HCT116 (cell line): ENCODE measurements at regions not wholly inside any gene's neighbourhood (a gene's known extent, or its start where the extent isn't known, plus 50 kb on each side); places are given as distances from the start of the nearest gene placed in this dataset.

Experiments
- ATAC-seq: fragments of 200-7000 bp; cut with Tn5 transposase; 2 replicates; pipeline ENCODE4 v1.9.1; 2020; ENCODE audit warnings: mild to moderate bottlenecking, moderate library complexity
- BruUV-seq: library from RNA; stranded (reverse); fragments of 400-500 nt; replicated peaks from 2 replicates; lab custom pipeline; 2021; lab: Mats Ljungman, UMichigan
- CTCF ChIA-PET: fragments of 300-600 bp; sonication (Branson Sonifier 250); formaldehyde crosslinking; loops from one replicate; lab custom pipeline; 2021; ENCODE audit warnings: antibody characterized with exemption; lab: Charles Lee
- POLR2A ChIA-PET: fragments of 300-600, 350-600 bp; sonication (Branson Sonifier 250); formaldehyde crosslinking; loops from one replicate; lab custom pipeline; 2021; ENCODE audit warnings: antibody characterized with exemption; lab: Charles Lee
- RAD21 ChIA-PET, 2 experiments: fragments of 300-600 bp; sonication (Branson Sonifier 250); formaldehyde crosslinking; loops; one replicate each; lab custom pipeline; 2023; ENCODE audit warnings: low total read pairs in 2 of 2; ENCODE audit not compliant: uncharacterized antibody in 2 of 2, unreplicated experiment in 2 of 2, low non-redundant PET in 1 of 2; lab: Charles Lee
- DNase-seq: peaks from one replicate; pipeline ENCODE4 v3.0.0-alpha.2; 2010; ENCODE audit warnings: low read depth, low spot score
- H2AFZ ChIP-seq: fragments of 200-600 bp; shearing (Covaris generic), sonication (generic); 2 replicates; pipeline ENCODE4 v1.6.1; 2017; ENCODE audit warnings: low read depth, mixed run types, mixed read lengths, antibody characterized with exemption, low read length; ENCODE audit not compliant: poor library complexity, severe bottlenecking
- H3K27ac ChIP-seq: 2 replicates; pipeline ENCODE4 v1.5.1; 2012; ENCODE audit warnings: low read depth, low read length
- H3K27me3 ChIP-seq: fragments of 200-600 bp; sonication (generic); 2 replicates; pipeline ENCODE4 v1.6.1; 2016; ENCODE audit warnings: mixed run types, low read length, mixed read lengths; ENCODE audit not compliant: insufficient read depth
- H3K36me3 ChIP-seq, 2 experiments: fragments of 200-500 bp in 1 of 2; fragments of 200-600 bp in 1 of 2; sonication (Bioruptor generic) in 1 of 2; sonication (generic) in 1 of 2; 2 replicates each; pipeline versions ENCODE4 v1.5.1 to v1.6.1; 2014 to 2016; ENCODE audit warnings: low read length in 2 of 2, inconsistent platforms in 1 of 2, mixed read lengths in 1 of 2, mixed run types in 1 of 2; ENCODE audit not compliant: insufficient read depth in 2 of 2, control insufficient read depth in 1 of 2
- H3K4me1 ChIP-seq, 2 experiments: fragments of 200-600 bp in 1 of 2; sonication (generic) in 1 of 2; 2 replicates each; pipeline versions ENCODE4 v1.5.1 to v1.6.1; 2012 to 2017; ENCODE audit warnings: low read length in 2 of 2, inconsistent platforms in 1 of 2, mild to moderate bottlenecking in 1 of 2, mixed read lengths in 1 of 2, mixed run types in 1 of 2, moderate library complexity in 1 of 2; ENCODE audit not compliant: insufficient read depth in 2 of 2, control insufficient read depth in 1 of 2
- H3K4me2 ChIP-seq: fragments of 200-600 bp; sonication (generic); 2 replicates; pipeline ENCODE4 v1.6.1; 2017; ENCODE audit warnings: mixed run types, low read length, mixed read lengths
- H3K4me3 ChIP-seq, 2 experiments: fragments of 200-600 bp in 1 of 2; sonication (generic) in 1 of 2; replicated peaks in 1 of 2; 2 replicates each; pipeline ENCODE4 v1.5.1; 2011 to 2016; ENCODE audit warnings: low read length in 2 of 2, control low read depth in 1 of 2, low read depth in 1 of 2, mild to moderate bottlenecking in 1 of 2, mixed read lengths in 1 of 2, mixed run types in 1 of 2
- H3K79me2 ChIP-seq: fragments of 200-600 bp; sonication (generic); 2 replicates; pipeline ENCODE4 v1.6.1; 2017; ENCODE audit warnings: mild to moderate bottlenecking, mixed run types, low read length, moderate library complexity, mixed read lengths; ENCODE audit not compliant: insufficient read depth
- H3K9ac ChIP-seq: fragments of 200-600 bp; sonication (generic); 2 replicates; pipeline ENCODE4 v1.6.1; 2016; ENCODE audit warnings: low read length, mixed read lengths
- H3K9me2 ChIP-seq: fragments of 200-600 bp; sonication (generic), shearing (Covaris generic); 2 replicates; pipeline ENCODE4 v1.6.1; 2017; ENCODE audit warnings: mixed run types, mild to moderate bottlenecking, moderate library complexity; ENCODE audit not compliant: insufficient read depth
- H3K9me3 ChIP-seq, 2 experiments: fragments of 200-500 bp in 1 of 2; fragments of 200-600 bp in 1 of 2; sonication (Bioruptor generic) in 1 of 2; sonication (generic) in 1 of 2; 2 replicates each; pipeline ENCODE4 v1.6.1; 2014 to 2017; ENCODE audit warnings: low read length in 2 of 2, mixed read lengths in 2 of 2, inconsistent platforms in 1 of 2, low read depth in 1 of 2, mild to moderate bottlenecking in 1 of 2, mixed run types in 1 of 2, moderate library complexity in 1 of 2; ENCODE audit not compliant: control insufficient read depth in 1 of 2, insufficient read depth in 1 of 2
- H4K20me1 ChIP-seq: fragments of 200-600 bp; sonication (generic), shearing (Covaris generic); 2 replicates; pipeline ENCODE4 v1.6.1; 2017; ENCODE audit warnings: mixed run types, mild to moderate bottlenecking, moderate library complexity; ENCODE audit not compliant: insufficient read depth
- EZH2 ChIP-seq: fragments of 200-600 bp; sonication (generic); IDR thresholded peaks from 2 replicates; pipeline ENCODE4 v1.6.1; 2017; ENCODE audit warnings: antibody characterized with exemption, mixed run types
- MAX ChIP-seq: IDR thresholded peaks from 2 replicates; pipeline ENCODE4 v1.6.1; 2012
- POLR2A ChIP-seq: IDR thresholded peaks from 2 replicates; pipeline ENCODE4 v1.7.0; 2011; ENCODE audit warnings: borderline replicate concordance; ENCODE audit not compliant: insufficient read depth, insufficient read length; ENCODE audit errors: extremely low read depth
- REST ChIP-seq: IDR thresholded peaks from 2 replicates; pipeline ENCODE4 v1.6.1; 2012; ENCODE audit warnings: low read depth
- SIN3A ChIP-seq: IDR thresholded peaks from 2 replicates; pipeline ENCODE4 v1.6.1; 2012; ENCODE audit warnings: low read depth
- SRF ChIP-seq: IDR thresholded peaks from 2 replicates; pipeline ENCODE4 v1.6.1; 2012; ENCODE audit warnings: low read depth
- intact Hi-C: fragments of 100-400 bp; cut with micrococcal nuclease; formaldehyde crosslinking; loops from 2 replicates; pipeline ENCODE4 v1.10.0; 2022

DNA sequence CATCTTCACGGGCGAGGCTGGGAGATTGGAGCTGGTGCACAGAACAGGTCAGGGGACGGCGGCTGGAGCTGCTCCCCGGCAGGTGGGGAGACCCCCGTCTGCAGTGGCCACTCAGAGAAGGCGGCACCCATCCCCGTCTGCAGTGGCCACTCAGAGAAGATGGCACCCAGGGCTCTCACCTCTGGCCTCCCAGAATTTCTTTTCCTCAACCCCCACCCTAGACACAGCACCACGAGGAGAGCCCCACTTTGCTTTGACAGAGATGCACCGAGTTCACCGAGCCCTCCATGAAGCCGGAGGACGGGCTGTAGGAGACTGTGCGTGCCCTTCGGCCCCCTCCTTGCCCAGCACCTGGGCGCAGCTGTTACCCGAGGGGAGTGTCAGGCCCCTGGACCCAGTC, 201.6 kb upstream of the SALL3 start (continued):
- TF ChIP-seq REST (no peak), MAX (no peak), POLR2A (no peak), EZH2 (no peak), SIN3A (no peak)

- H3K27me3 ChIP-seq: no peaks in the 10 kb centered on the region
- no peak for ATAC-seq
- H3K4me2 ChIP-seq: no peak overlapping the region
- H3K79me2 ChIP-seq: no peaks in the 10 kb centered on the region
- H4K20me1 ChIP-seq: no peaks in the 10 kb centered on the region
- intact Hi-C loops: no loop called here
- H3K27ac ChIP-seq: no peak overlapping the region
- no peaks in the 10 kb centered on the region for H3K4me1 ChIP-seq
- H2AFZ ChIP-seq: no peak overlapping the region
- POLR2A ChIA-PET: no interaction called here
- no peak for TF ChIP-seq SRF
- TF ChIP-seq, all 23 proteins: peak for 0
- RAD21 ChIA-PET: no interaction called here
- no peak overlapping the region for H3K4me3 ChIP-seq
- no peaks in the 10 kb centered on the region for H3K36me3 ChIP-seq
- no peak for DNase-seq
- no peaks in the 10 kb centered on the region for H3K9me3 ChIP-seq
- no TSS peak for BruUV-seq
- H3K9me2 ChIP-seq: no peaks in the 10 kb centered on the region
- CTCF ChIA-PET: no interaction called here
- no peak overlapping the region for H3K9ac ChIP-seq
Measured at GRCh38 chr18:78778651-78779050, 201.0 kb upstream of the SALL3 start.
